BLaER1 treated with 17β-estradiol and CSF1 and Interleukin-3, amounts not matched to agents 10 nM and 100 nM (cell line): ENCODE measurements at regions not wholly inside any gene's neighbourhood (a gene's known extent, or its start where the extent isn't known, plus 50 kb on each side); places are given as distances from the start of the nearest gene placed in this dataset.

Experiments
- H3K27ac ChIP-seq, 11 experiments: shearing (Covaris generic); formaldehyde crosslinking; 2 replicates each; pipeline ENCODE4 v1.8.1; 2022
- H3K27me3 ChIP-seq, 11 experiments: shearing (Covaris generic); formaldehyde crosslinking; 2 replicates each; pipeline ENCODE4 v1.8.1; 2022
- H3K36me3 ChIP-seq, 11 experiments: shearing (Covaris generic); formaldehyde crosslinking; 2 replicates each; pipeline ENCODE4 v1.8.1; 2022
- H3K4me1 ChIP-seq, 10 experiments: shearing (Covaris generic); formaldehyde crosslinking; 2 replicates each; pipeline ENCODE4 v1.8.1; 2022
- H3K4me2 ChIP-seq, 11 experiments: shearing (Covaris generic); formaldehyde crosslinking; 2 replicates each; pipeline ENCODE4 v1.8.1; 2022
- H3K4me3 ChIP-seq, 10 experiments: shearing (Covaris generic); formaldehyde crosslinking; 2 replicates each; pipeline ENCODE4 v1.8.1; 2022
- H3K9ac ChIP-seq, 11 experiments: shearing (Covaris generic); formaldehyde crosslinking; 2 replicates each; pipeline ENCODE4 v1.8.1; 2022
- H3K9me3 ChIP-seq, 11 experiments: shearing (Covaris generic); formaldehyde crosslinking; replicated peaks in 1 of 11; 2 replicates each; pipeline ENCODE4 v1.8.1; 2022
- H4K20me1 ChIP-seq, 11 experiments: shearing (Covaris generic); formaldehyde crosslinking; 2 replicates each; pipeline ENCODE4 v1.8.1; 2022
- Cebpa-rat ChIP-seq, 11 experiments: shearing (Covaris generic); IDR thresholded peaks; 2 replicates each; pipeline ENCODE4 v1.8.1; 2022

DNA sequence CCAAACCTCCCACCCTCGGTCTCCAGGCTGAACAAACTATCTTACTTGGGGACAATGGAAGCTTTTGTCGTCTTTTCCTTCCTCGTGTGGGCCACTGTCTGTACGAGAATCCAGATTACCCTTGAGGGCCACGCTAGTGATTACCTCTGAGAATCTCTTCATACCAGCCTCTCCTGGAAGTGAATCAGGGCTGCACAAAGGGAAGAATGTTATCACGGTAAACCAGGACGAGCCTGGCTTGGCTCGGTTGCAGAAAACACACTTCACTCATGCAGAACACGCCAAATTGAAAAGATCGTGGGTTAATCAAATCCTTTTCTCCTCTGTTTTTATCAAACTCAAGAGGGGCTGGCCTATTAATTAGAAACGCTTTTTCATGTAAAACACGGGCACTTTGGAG, 51.6 kb upstream of the MYL2 start:
- H3K4me1 ChIP-seq = no peaks in the 10 kb centered on the region
- no peaks in the 10 kb centered on the region for H4K20me1 ChIP-seq
- no peak overlapping the region for H3K9ac ChIP-seq
- H3K27me3 ChIP-seq = no peaks in the 10 kb centered on the region
- no peaks in the 10 kb centered on the region for H3K36me3 ChIP-seq
- peaks cover 8 to 20% (median 12%) of the 10 kb centered on the region in 11 experiments; a peak in 16 of 22 replicates for H3K9me3 ChIP-seq
- no peak for TF ChIP-seq Cebpa-rat (IDR thresholded peaks at IDR 0.05)
- no peak overlapping the region for H3K4me3 ChIP-seq
- no peak overlapping the region for H3K4me2 ChIP-seq
- H3K27ac ChIP-seq = no peak overlapping the region

DNA sequence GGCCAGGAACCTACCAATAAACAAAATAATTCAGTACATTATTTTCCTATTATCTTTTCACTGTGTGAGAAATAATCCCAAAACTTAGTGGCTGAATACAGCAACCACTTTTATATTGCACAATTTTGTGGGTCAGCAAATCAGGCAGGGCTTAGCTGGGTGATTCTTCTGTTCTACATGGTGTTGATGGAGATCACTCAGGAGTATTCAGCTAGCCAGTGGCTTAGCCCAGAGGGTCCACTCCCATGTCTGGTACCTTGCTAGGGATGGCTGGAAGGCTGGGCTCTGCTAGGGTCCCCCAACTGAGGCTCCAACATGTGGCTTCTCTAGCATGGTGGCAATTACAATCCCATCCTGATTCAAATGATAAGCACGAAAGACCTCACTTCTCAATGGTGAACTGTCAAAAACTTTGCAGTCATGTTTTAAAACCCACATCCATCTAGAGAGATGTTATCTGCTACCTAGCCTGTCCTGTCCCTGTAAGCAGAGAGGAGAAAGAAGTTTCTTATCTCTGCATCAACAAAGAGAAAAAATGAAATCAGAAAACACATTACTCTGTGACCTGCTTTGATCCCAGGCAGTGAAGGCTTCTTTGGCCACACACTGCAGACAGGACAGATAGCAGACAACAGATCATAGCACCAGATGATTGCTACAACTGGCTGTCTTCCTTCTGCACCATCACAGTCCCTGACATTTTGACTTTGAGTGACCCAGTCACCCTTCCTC, 51.0 kb upstream of the MYL2 start:
- Histone ChIP-seq H4K20me1 (no peaks in the 10 kb centered on the region), H3K9ac (no peak overlapping the region), H3K27ac (no peak overlapping the region), H3K9me3 (peaks cover 8 to 20% (median 12%) of the 10 kb centered on the region in 11 experiments; a peak in 16 of 22 replicates), H3K4me2 (no peak overlapping the region), H3K36me3 (no peaks in the 10 kb centered on the region), H3K4me1 (no peaks in the 10 kb centered on the region), H3K4me3 (no peak overlapping the region), H3K27me3 (no peaks in the 10 kb centered on the region)
- no peak for TF ChIP-seq Cebpa-rat (IDR thresholded peaks at IDR 0.05)
